Spleen (tissue), 7 donors: ENCODE measurements at regions not wholly inside any gene's neighbourhood (a gene's known extent, or its start where the extent isn't known, plus 50 kb on each side); places are given as distances from the start of the nearest gene placed in this dataset.

Source experiments
- CTCF ChIP-seq, 11 experiments: fragments of 200-600 bp in 7 of 11; fragments of 450-650 bp in 4 of 11; sonication (generic) in 4 of 11; IDR thresholded peaks in 8 of 11; conservative IDR thresholded peaks in 3 of 11; 1 replicate in 7 of 11; 2 replicates in 4 of 11; pipeline versions ENCODE4 v1.4.0 to v1.8.0; 2016 to 2021; ENCODE audit warnings: antibody characterized with exemption in 11 of 11, inconsistent platforms in 4 of 11, mild to moderate bottlenecking in 1 of 11
- POLR2A ChIP-seq, 3 donors: fragments of 450-650 bp; IDR thresholded peaks; one replicate each; pipeline ENCODE4 v1.5.1; 2017; ENCODE audit warnings: antibody characterized with exemption in 3 of 3, mild to moderate bottlenecking in 1 of 3
- donor health status: DM: no; HTN: no; CAD: no; lungs with moderate emphysema.
- donor health status: DM: no; HTN: no; CAD: no.
- donor health status: DM: no; HTN: no; CAD: no.

- no peak for TF ChIP-seq POLR2A (IDR thresholded peaks at IDR 0.05)
- no peak for TF ChIP-seq CTCF (IDR thresholded peaks at IDR 0.05 in 8 of 11, conservative IDR thresholded peaks at IDR 0.05 in 3 of 11)
Observed at GRCh38 chr4:97215409-97215941, 927.8 kb downstream of the STPG2 start.
